A549 (cell line): ENCODE measurements at regions not wholly inside any gene's neighbourhood (a gene's known extent, or its start where the extent isn't known, plus 50 kb on each side); places are given as distances from the start of the nearest gene placed in this dataset.

Source experiments
- ATAC-seq, 2 experiments: fragments of 200-7000 bp in 1 of 2; fragments of >200 bp in 1 of 2; cut with Nextera tagmentation in 1 of 2; cut with Tn5 transposase in 1 of 2; 3 replicates each; pipeline versions ENCODE4 v1.8.0 to v1.9.1; 2018 to 2020; ENCODE audit warnings: mild to moderate bottlenecking in 1 of 2, moderate library complexity in 1 of 2
- CTCF ChIA-PET: fragments of 300-600 bp; sonication (Branson Sonifier 250); formaldehyde crosslinking; extraction: SDS; loops from one replicate; lab custom pipeline; 2021; ENCODE audit warnings: antibody characterized with exemption, inconsistent platforms; lab: Yijun Ruan, JAX
- POLR2A ChIA-PET: fragments of 350-600 bp; formaldehyde crosslinking; extraction: SDS; loops from one replicate; lab custom pipeline; 2021; ENCODE audit warnings: antibody characterized with exemption, inconsistent platforms; lab: Yijun Ruan, JAX
- DNase-seq, 2 experiments: peaks; one replicate each; pipeline versions ENCODE4 v3.0.0 to v3.0.0-alpha.2; 2011 to 2016; ENCODE audit warnings: low read depth in 1 of 2, low spot score in 1 of 2
- FAIRE-seq: peaks from 2 replicates; lab custom pipeline; 2011; peaks lifted over from hg19 to GRCh38; lab: Jason Lieb, UNC
- H3K27ac ChIP-seq, 2 experiments: fragments of >200 bp; sonication (Bioruptor Twin); formaldehyde crosslinking; 3 replicates each; pipeline ENCODE4 v1.5.1; 2016 to 2017
- H3K4me1 ChIP-seq: fragments of >200 bp; sonication (Bioruptor Twin); formaldehyde crosslinking; 3 replicates; pipeline ENCODE4 v1.6.1; 2016
- H3K4me2 ChIP-seq: fragments of >200 bp; sonication (Bioruptor Twin); formaldehyde crosslinking; 3 replicates; pipeline ENCODE4 v1.6.1; 2016
- H3K4me3 ChIP-seq: fragments of >200 bp; sonication (Bioruptor Twin); formaldehyde crosslinking; 3 replicates; pipeline ENCODE4 v1.5.1; 2016
- H3K9me3 ChIP-seq: fragments of >200 bp; sonication (Bioruptor Twin); formaldehyde crosslinking; 3 replicates; pipeline ENCODE4 v1.6.1; 2016
- BCL3 ChIP-seq: fragments of >200 bp; sonication (Bioruptor Twin); formaldehyde crosslinking; IDR thresholded peaks from 3 replicates; pipeline ENCODE4 v1.6.1; 2016
- BHLHE40 ChIP-seq: IDR thresholded peaks from 2 replicates; pipeline ENCODE4 v1.6.1; 2012; ENCODE audit warnings: low read depth, low read length, inconsistent platforms
- CEBPB ChIP-seq, 2 experiments: fragments of >200 bp in 1 of 2; sonication (Bioruptor Twin) in 1 of 2; formaldehyde crosslinking in 1 of 2; IDR thresholded peaks; 2 replicates each; pipeline ENCODE4 v1.6.1; 2012 to 2016
- CHD2 ChIP-seq: fragments of 150-350 bp; IDR thresholded peaks from 2 replicates; pipeline ENCODE4 v1.6.1; 2014; ENCODE audit warnings: low read length; ENCODE audit not compliant: partially characterized antibody
- CHD4 ChIP-seq: fragments of 200-600 bp; sonication (generic); IDR thresholded peaks from 2 replicates; pipeline ENCODE4 v1.6.1; 2016; ENCODE audit warnings: antibody characterized with exemption, mild to moderate bottlenecking, borderline replicate concordance
- E2F6 ChIP-seq: IDR thresholded peaks from 2 replicates; pipeline ENCODE4 v1.6.1; 2012; ENCODE audit warnings: low read depth, borderline replicate concordance
- EHF ChIP-seq: fragments of 250-450 bp; sonication (Bioruptor Pico); IDR thresholded peaks from 2 replicates; pipeline ENCODE4 v1.5.0; 2020; ENCODE audit warnings: mild to moderate bottlenecking
- ELK1 ChIP-seq: fragments of 150-350 bp; IDR thresholded peaks from 2 replicates; pipeline ENCODE4 v1.6.1; 2014; ENCODE audit warnings: low read depth, mild to moderate bottlenecking, low read length
- FOSB ChIP-seq: fragments of 250-450 bp; sonication (Bioruptor Pico); IDR thresholded peaks from 2 replicates; pipeline ENCODE4 v1.5.0; 2020; ENCODE audit warnings: mild to moderate bottlenecking, moderate library complexity
- FOXS1 ChIP-seq: fragments of 250-450 bp; sonication (Bioruptor Pico); IDR thresholded peaks from 2 replicates; pipeline ENCODE4 v1.5.0; 2020; ENCODE audit warnings: mild to moderate bottlenecking, moderate library complexity
- HMGXB4 ChIP-seq: fragments of 250-450 bp; sonication (Bioruptor Pico); IDR thresholded peaks from 2 replicates; pipeline ENCODE4 v1.5.0; 2021; ENCODE audit warnings: mild to moderate bottlenecking, moderate library complexity, borderline replicate concordance
- HOXA7 ChIP-seq: fragments of 250-450 bp; sonication (Bioruptor Pico); IDR thresholded peaks from 2 replicates; pipeline ENCODE4 v1.5.0; 2020; ENCODE audit warnings: mild to moderate bottlenecking, moderate library complexity
- HOXB13 ChIP-seq: fragments of 250-450 bp; sonication (Bioruptor Pico); IDR thresholded peaks from 2 replicates; pipeline ENCODE4 v1.5.0; 2020; ENCODE audit warnings: low read depth, mild to moderate bottlenecking, moderate library complexity
- JUN ChIP-seq, 2 experiments: fragments of >200 bp; sonication (Bioruptor Twin); formaldehyde crosslinking; IDR thresholded peaks; 2 replicates in 1 of 2; 3 replicates in 1 of 2; pipeline ENCODE4 v1.6.1; 2016 to 2017
- MAFK ChIP-seq: fragments of 450-650 bp; IDR thresholded peaks from 2 replicates; pipeline ENCODE4 v1.6.1; 2014; ENCODE audit not compliant: partially characterized antibody
- NPAS2 ChIP-seq: fragments of 250-450 bp; sonication (Bioruptor Pico); IDR thresholded peaks from 2 replicates; pipeline ENCODE4 v1.8.0; 2022; ENCODE audit warnings: mild to moderate bottlenecking, moderate library complexity, borderline replicate concordance
- NR3C1 ChIP-seq: fragments of >200 bp; sonication (Bioruptor Twin); formaldehyde crosslinking; IDR thresholded peaks from 3 replicates; pipeline ENCODE4 v1.6.1; 2017
- POLR2A ChIP-seq: IDR thresholded peaks from 2 replicates; pipeline ENCODE4 v1.6.1; 2012; ENCODE audit warnings: mild to moderate bottlenecking, low read length
- POLR2AphosphoS2 ChIP-seq: conservative IDR thresholded peaks from 2 replicates; pipeline ENCODE4 v1.6.1; 2012; ENCODE audit warnings: low read length, improper control_type of control experiment, inconsistent platforms
- RFX5 ChIP-seq: fragments of 450-650 bp; IDR thresholded peaks from 2 replicates; pipeline ENCODE4 v1.7.1; 2014; ENCODE audit warnings: antibody characterized with exemption, mild to moderate bottlenecking, moderate library complexity
- TP53 ChIP-seq: fragments of 250-450 bp; sonication (Bioruptor Pico); IDR thresholded peaks from 2 replicates; pipeline ENCODE4 v1.5.0; 2021; ENCODE audit warnings: mild to moderate bottlenecking, moderate library complexity
- ZFP36 ChIP-seq: fragments of 450-650 bp; IDR thresholded peaks from 2 replicates; pipeline ENCODE4 v1.6.1; 2014; ENCODE audit warnings: borderline replicate concordance; ENCODE audit not compliant: partially characterized antibody
- ZSCAN20 ChIP-seq: fragments of 250-450 bp; sonication (Bioruptor Pico); IDR thresholded peaks from 2 replicates; pipeline ENCODE4 v1.8.0; 2022; ENCODE audit warnings: mild to moderate bottlenecking, moderate library complexity
- WGBS: methylation state at CpG from one replicate; pipeline ENCODE4 v1.1.6; 2017; ENCODE audit errors: missing lambda C conversion rate; 5-methylcytosine and 5-hydroxymethylcytosine counted together
- TF ChIP-seq, protein P1 (sequence below): fragments of >200 bp; sonication (Bioruptor Twin); formaldehyde crosslinking; IDR thresholded peaks from 3 replicates; pipeline ENCODE4 v1.5.1; 2016
- TF ChIP-seq, protein P2 (sequence below): IDR thresholded peaks from 2 replicates; pipeline ENCODE4 v1.6.1; 2012
- TF ChIP-seq, protein P3 (sequence below): fragments of 450-650 bp; IDR thresholded peaks from 2 replicates; pipeline ENCODE4 v1.6.1; 2014; ENCODE audit warnings: antibody characterized with exemption

DNA sequence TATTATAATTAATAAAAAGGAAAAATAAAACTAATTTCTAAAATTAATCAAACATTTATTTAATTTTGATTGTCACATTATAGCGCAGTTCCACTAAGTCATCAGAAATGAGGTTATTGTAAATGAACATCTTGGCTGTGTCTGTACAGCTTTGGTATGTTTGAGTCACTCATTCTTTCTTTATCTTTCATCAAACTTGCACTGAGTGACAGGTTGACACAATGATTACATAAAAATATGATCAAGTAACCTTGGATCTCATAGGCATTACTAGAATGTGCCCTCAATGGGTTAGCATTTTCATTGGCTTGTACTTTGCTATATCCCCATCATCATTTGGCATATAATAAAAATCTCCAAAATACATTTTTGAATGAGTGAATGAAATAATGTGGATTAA, 1353.2 kb upstream of the ADGRL2 start (continued):
- no peak for TF ChIP-seq BCL3
- TF ChIP-seq CHD2 = no peak
- TF ChIP-seq FOSB (CRISPR knock-in tag) = no peak

- no peak for TF ChIP-seq FOSB (CRISPR knock-in tag)
- no peak for TF ChIP-seq HOXB13 (CRISPR knock-in tag)
- TF ChIP-seq, protein P1, sequence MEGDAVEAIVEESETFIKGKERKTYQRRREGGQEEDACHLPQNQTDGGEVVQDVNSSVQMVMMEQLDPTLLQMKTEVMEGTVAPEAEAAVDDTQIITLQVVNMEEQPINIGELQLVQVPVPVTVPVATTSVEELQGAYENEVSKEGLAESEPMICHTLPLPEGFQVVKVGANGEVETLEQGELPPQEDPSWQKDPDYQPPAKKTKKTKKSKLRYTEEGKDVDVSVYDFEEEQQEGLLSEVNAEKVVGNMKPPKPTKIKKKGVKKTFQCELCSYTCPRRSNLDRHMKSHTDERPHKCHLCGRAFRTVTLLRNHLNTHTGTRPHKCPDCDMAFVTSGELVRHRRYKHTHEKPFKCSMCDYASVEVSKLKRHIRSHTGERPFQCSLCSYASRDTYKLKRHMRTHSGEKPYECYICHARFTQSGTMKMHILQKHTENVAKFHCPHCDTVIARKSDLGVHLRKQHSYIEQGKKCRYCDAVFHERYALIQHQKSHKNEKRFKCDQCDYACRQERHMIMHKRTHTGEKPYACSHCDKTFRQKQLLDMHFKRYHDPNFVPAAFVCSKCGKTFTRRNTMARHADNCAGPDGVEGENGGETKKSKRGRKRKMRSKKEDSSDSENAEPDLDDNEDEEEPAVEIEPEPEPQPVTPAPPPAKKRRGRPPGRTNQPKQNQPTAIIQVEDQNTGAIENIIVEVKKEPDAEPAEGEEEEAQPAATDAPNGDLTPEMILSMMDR = no peak
- no peak for TF ChIP-seq ZSCAN20 (CRISPR knock-in tag)
- TF ChIP-seq, protein P2, sequence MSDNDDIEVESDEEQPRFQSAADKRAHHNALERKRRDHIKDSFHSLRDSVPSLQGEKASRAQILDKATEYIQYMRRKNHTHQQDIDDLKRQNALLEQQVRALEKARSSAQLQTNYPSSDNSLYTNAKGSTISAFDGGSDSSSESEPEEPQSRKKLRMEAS = no peak
- TF ChIP-seq CEBPB (IDR thresholded peaks at IDR 0.05) = no peak
- TF ChIP-seq, protein P3, sequence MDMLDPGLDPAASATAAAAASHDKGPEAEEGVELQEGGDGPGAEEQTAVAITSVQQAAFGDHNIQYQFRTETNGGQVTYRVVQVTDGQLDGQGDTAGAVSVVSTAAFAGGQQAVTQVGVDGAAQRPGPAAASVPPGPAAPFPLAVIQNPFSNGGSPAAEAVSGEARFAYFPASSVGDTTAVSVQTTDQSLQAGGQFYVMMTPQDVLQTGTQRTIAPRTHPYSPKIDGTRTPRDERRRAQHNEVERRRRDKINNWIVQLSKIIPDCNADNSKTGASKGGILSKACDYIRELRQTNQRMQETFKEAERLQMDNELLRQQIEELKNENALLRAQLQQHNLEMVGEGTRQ = no peak
- TF ChIP-seq RFX5 = no peak
- no peak for TF ChIP-seq NPAS2
- no peak for TF ChIP-seq NR3C1
- TF ChIP-seq BHLHE40 = no peak
- no peak for TF ChIP-seq HMGXB4 (CRISPR knock-in tag)
- no peak for TF ChIP-seq BCL3
- Histone ChIP-seq H3K4me1 (no peaks in the 10 kb centered on the region), H3K27ac (no peak overlapping the region), H3K9me3 (no peaks in the 10 kb centered on the region), H3K4me3 (no peak overlapping the region), H3K4me2 (no peak overlapping the region)
- 27% methylated on average over 4 of the region's 4 CpGs for WGBS
- FAIRE-seq = no peak
- no peak for DNase-seq
- ChIA-PET CTCF (no interaction called here), POLR2A (no interaction called here)
- ATAC-seq = no peak
These were observed 1355.7 kb upstream of the ADGRL2 start for GRCh38 chr1:80445033-80445432.

DNA sequence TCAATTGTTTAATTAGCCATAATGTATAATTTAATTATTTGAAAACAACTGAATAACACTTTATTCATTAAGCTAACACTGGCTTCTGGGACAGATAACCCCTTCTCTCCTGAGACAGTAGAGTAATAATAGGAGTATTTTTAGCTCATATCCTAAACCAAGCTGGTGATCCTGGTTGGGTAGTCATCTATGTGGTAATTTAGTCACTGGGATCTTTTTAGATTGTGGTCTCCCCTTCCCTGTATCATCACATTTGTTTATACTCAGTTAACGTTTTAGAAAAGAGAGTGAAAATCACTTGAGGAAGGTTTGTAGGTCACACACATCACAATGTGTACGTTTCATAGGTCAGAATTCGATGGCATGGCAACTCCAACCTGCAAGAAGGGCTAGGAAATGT, 1356.6 kb upstream of the ADGRL2 start:
- Histone ChIP-seq H3K4me1 (no peaks in the 10 kb centered on the region), H3K27ac (no peak overlapping the region), H3K4me2 (no peak overlapping the region), H3K4me3 (no peak overlapping the region), H3K9me3 (no peaks in the 10 kb centered on the region)
- ChIA-PET POLR2A (no interaction called here), CTCF (no interaction called here)
- DNase-seq (no peak), ATAC-seq (no peak), FAIRE-seq (no peak)
- 19% methylated on average over 3 of the region's 3 CpGs for WGBS
- TF ChIP-seq EHF (CRISPR knock-in tag) (no peak), CHD4 (no peak), ELK1 (no peak), ZFP36 (no peak), E2F6 (no peak), POLR2A (no peak), FOXS1 (CRISPR knock-in tag) (no peak), JUN (IDR thresholded peaks at IDR 0.05) (no peak), TP53 (CRISPR knock-in tag) (no peak), POLR2AphosphoS2 (no peak), CEBPB (IDR thresholded peaks at IDR 0.05) (no peak), HOXA7 (no peak), MAFK (no peak)
- TF ChIP-seq, protein P1 = no peak
